Pancreas (tissue), 10 donors: ENCODE measurements at regions not wholly inside any gene's neighbourhood (a gene's known extent, or its start where the extent isn't known, plus 50 kb on each side); places are given as distances from the start of the nearest gene placed in this dataset.

Experiments used
- ATAC-seq, 4 donors: fragments of 200-7000 bp; cut with Tn5 transposase; one replicate each; pipeline versions ENCODE4 v1.8.0 to v1.9.1; 2020; ENCODE audit warnings: mild to moderate bottlenecking in 4 of 4, moderate library complexity in 4 of 4
- DNase-seq, 6 donors: peaks; one replicate each; pipeline ENCODE4 v3.0.0-alpha.2; 2020
- FAIRE-seq: peaks from 2 replicates; lab custom pipeline; 2012; peaks lifted over from hg19 to GRCh38; lab: Jason Lieb, UNC
- H3K27ac ChIP-seq, 4 donors: fragments of 200-600 bp; sonication (generic); 1 replicate in 3 of 4; 2 replicates in 1 of 4; pipeline versions ENCODE4 v1.5.0 to v1.8.0; 2020
- H3K27me3 ChIP-seq, 4 donors: fragments of 200-600 bp; one replicate each; pipeline ENCODE4 v1.8.0; 2021
- H3K36me3 ChIP-seq, 3 donors: fragments of 200-600 bp; sonication (generic) in 1 of 3; one replicate each; pipeline versions ENCODE4 v1.5.0 to v1.8.0; 2020 to 2021
- H3K4me1 ChIP-seq, 3 donors: fragments of 200-600 bp; one replicate each; pipeline ENCODE4 v1.8.0; 2021
- H3K4me3 ChIP-seq, 4 donors: fragments of 200-600 bp; sonication (generic) in 2 of 4; one replicate each; pipeline versions ENCODE4 v1.5.0 to v1.8.0; 2020 to 2021
- H3K9me3 ChIP-seq, 4 donors: fragments of 200-600 bp; one replicate each; pipeline ENCODE4 v1.8.0; 2021
- WGBS, 2 donors: extraction: QIAGEN DNeasy Blood & Tissue Kit; methylation state at CpG; one replicate each; pipeline ENCODE4 v1.1.7; 2013; 5-methylcytosine and 5-hydroxymethylcytosine counted together
- intact Hi-C, 3 donors: fragments of 100-400 bp; cut with DNase I; formaldehyde crosslinking; loops; one replicate each; pipeline versions ENCODE4 v1.11.1 to v1.14.2; 2022
- TF ChIP-seq, protein P1 (sequence below), 4 donors: fragments of 200-600 bp; sonication (generic) in 3 of 4; IDR thresholded peaks; one replicate each; pipeline versions ENCODE4 v1.5.0 to v1.8.0; 2021; ENCODE audit warnings: antibody characterized with exemption in 4 of 4
- donor health status: healthy with polysubstance abuse.
- donor health status: DM: no; HTN: no; CAD: no; lungs with moderate emphysema.
- donor health status: DM: no; HTN: no; CAD: no.
- donor health status: control.
- donor health status: control.
- donor health status: Bipolar disorder and iron deficiency.
- donor health status: DM: yes; HTN: yes; CAD: no.
- donor health status: DM: no; HTN: no; CAD: no.
- donor health status: DM: no; HTN: no; CAD: no.
- donor health status: DM: yes; HTN: yes; CAD: no.

DNA sequence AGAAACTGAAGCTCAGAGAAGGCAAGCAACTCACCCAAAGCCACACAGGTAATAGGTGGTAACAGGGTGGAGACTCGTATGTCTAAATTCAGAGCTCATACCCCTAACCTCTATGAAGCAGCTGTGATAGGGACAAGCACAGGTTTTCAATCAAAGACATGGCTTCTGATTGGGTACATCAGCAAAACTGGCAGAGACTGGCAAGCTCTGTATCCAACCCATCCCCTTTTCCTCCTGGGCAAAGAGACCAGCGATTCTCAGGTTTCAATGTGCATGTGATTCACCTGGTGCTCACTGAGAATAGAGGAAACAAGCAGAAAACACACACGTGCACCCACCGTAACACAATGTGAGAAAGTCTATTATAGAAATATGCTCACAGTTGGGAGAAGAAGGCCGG is 153.0 kb downstream of the SMIM20 start:
- Histone ChIP-seq H3K36me3 (no peaks in the 10 kb centered on the region), H3K4me1 (peaks cover 0 to 2% (median 0%) of the 10 kb centered on the region in 3 donors), H3K27ac (no peak overlapping the region), H3K9me3 (no peaks in the 10 kb centered on the region), H3K27me3 (no peaks in the 10 kb centered on the region), H3K4me3 (no peak overlapping the region)
- DNase-seq (no peak), ATAC-seq (no peak), FAIRE-seq (no peak)
- intact Hi-C loops, result no loop called here
- TF ChIP-seq, protein P1, sequence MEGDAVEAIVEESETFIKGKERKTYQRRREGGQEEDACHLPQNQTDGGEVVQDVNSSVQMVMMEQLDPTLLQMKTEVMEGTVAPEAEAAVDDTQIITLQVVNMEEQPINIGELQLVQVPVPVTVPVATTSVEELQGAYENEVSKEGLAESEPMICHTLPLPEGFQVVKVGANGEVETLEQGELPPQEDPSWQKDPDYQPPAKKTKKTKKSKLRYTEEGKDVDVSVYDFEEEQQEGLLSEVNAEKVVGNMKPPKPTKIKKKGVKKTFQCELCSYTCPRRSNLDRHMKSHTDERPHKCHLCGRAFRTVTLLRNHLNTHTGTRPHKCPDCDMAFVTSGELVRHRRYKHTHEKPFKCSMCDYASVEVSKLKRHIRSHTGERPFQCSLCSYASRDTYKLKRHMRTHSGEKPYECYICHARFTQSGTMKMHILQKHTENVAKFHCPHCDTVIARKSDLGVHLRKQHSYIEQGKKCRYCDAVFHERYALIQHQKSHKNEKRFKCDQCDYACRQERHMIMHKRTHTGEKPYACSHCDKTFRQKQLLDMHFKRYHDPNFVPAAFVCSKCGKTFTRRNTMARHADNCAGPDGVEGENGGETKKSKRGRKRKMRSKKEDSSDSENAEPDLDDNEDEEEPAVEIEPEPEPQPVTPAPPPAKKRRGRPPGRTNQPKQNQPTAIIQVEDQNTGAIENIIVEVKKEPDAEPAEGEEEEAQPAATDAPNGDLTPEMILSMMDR (IDR thresholded peaks at IDR 0.05), result no peak
- 86 to 90% methylated on average over 5 of the region's 5 CpGs for WGBS, 2 donors

- WGBS, 2 donors, result 63 to 66% methylated on average over 4 of the region's 4 CpGs
- no peak for DNase-seq
- no peak overlapping the region for H3K4me3 ChIP-seq
- TF ChIP-seq, protein P1 (IDR thresholded peaks at IDR 0.05), result peak in 1 of 4 donors; percentile 21
- no peaks in the 10 kb centered on the region for H3K4me1 ChIP-seq
- peak in 3 of 4 donors; percentile 54 to 81 (median 54) for ATAC-seq
- H3K36me3 ChIP-seq, result no peaks in the 10 kb centered on the region
- no peaks in the 10 kb centered on the region for H3K9me3 ChIP-seq
- H3K27ac ChIP-seq, result no peak overlapping the region
- FAIRE-seq, result no peak
- intact Hi-C loops, result no loop called here
- H3K27me3 ChIP-seq, result no peaks in the 10 kb centered on the region
Observed at GRCh38 chr4:26069218-26069617, 155.2 kb downstream of the SMIM20 start.

DNA sequence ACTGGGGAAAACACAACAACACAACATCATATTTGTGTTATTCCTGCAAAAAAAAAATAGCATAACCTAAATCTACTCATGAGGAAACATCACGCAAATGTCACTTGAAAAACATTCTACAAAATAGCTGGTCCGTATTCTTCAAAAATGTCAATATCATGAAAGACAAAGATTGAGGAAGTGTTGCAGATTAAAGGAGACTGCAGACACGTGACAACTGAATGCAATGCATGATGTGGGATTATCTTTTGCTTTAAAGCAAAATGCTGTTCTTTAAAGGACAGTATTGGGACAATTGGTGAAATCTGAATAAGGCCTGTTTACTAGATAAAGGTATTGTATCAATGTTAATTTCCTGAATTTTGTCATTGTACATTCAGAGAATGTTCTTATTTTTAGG is 157.7 kb downstream of the SMIM20 start:
- FAIRE-seq, result no peak

GRCh38 chr4:26073886-26074560 is 160.0 kb downstream of the SMIM20 start:
- Histone ChIP-seq H3K9me3 (no peaks in the 10 kb centered on the region), H3K36me3 (no peaks in the 10 kb centered on the region), H3K4me1 (peaks cover 0 to 5% (median 0%) of the 10 kb centered on the region in 3 donors), H3K27ac (no peak overlapping the region), H3K27me3 (no peaks in the 10 kb centered on the region), H3K4me3 (no peak overlapping the region)
- TF ChIP-seq, protein P1 (IDR thresholded peaks at IDR 0.05), result no peak
- WGBS, 2 donors, result 91 to 94% methylated on average over 6 of the region's 6 CpGs
- intact Hi-C loops, result no loop called here
- no peak for FAIRE-seq
- no peak for ATAC-seq
- no peak for DNase-seq

More for the DNA sequence above, 157.7 kb downstream of the SMIM20 start:
- intact Hi-C loops, result no loop called here
- H3K36me3 ChIP-seq, result no peaks in the 10 kb centered on the region
- no peaks in the 10 kb centered on the region for H3K4me1 ChIP-seq
- H3K27ac ChIP-seq, result no peak overlapping the region
- TF ChIP-seq, protein P1 (IDR thresholded peaks at IDR 0.05), result no peak
- H3K27me3 ChIP-seq, result no peaks in the 10 kb centered on the region
- H3K9me3 ChIP-seq, result no peaks in the 10 kb centered on the region
- no peak overlapping the region for H3K4me3 ChIP-seq
- DNase-seq (no peak), ATAC-seq (no peak)
- WGBS, 2 donors, result 88 to 97% methylated on average over 3 of the region's 3 CpGs

- TF ChIP-seq, protein P1 (IDR thresholded peaks at IDR 0.05), result no peak
- peak in 2 of 4 donors; percentile 25 to 50 for ATAC-seq
- H3K36me3 ChIP-seq, result no peaks in the 10 kb centered on the region
- no peaks in the 10 kb centered on the region for H3K27me3 ChIP-seq
- intact Hi-C loops, result no loop called here
- no peaks in the 10 kb centered on the region for H3K9me3 ChIP-seq
- H3K4me3 ChIP-seq, result no peak overlapping the region
- peak in 1 of 6 donors; percentile 33 for DNase-seq
- no peak overlapping the region for H3K27ac ChIP-seq
- H3K4me1 ChIP-seq, result peaks cover 0 to 5% (median 0%) of the 10 kb centered on the region in 3 donors
- no peak for FAIRE-seq
- WGBS, 2 donors, result 83 to 89% methylated on average over 8 of the region's 8 CpGs
Observed at GRCh38 chr4:26074712-26075430, 160.9 kb downstream of the SMIM20 start.
